ENCODE measurements at regions not wholly inside any gene's neighbourhood (a gene's known extent, or its start where the extent isn't known, plus 50 kb on each side); places are given as distances from the start of the nearest gene placed in this dataset.

DNA sequence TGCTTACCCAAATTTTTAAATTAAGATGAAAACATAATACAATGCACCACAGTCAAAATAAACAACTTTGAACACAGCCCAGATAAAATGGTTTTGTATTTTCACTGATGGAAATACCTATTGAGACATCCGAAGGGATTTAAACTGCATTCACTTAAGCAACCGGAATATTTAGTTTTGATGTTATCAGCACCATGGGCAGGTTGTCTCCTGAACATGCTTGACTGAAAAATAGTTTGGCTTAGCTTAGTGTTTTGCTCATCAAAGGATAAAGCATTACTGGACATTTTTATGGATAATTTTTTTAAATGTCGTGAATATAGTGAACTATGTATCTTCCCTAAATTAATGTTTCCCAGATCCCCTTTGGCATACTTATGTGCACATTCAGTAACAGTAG, 177.5 kb downstream of the GJA1 start:
- no peak overlapping the region for H3K4me3 ChIP-seq (ENCODE audit: low read length)
- H3K79me2 ChIP-seq (replicated peaks; ENCODE audit: insufficient read depth, low read length): no peaks in the 10 kb centered on the region
- no peaks in the 10 kb centered on the region for H3F3A ChIP-seq (ENCODE audit: insufficient read depth, low read length, poor library complexity, severe bottlenecking)
- H3K9me2 ChIP-seq (ENCODE audit: insufficient read depth, low read length): no peaks in the 10 kb centered on the region
- no peaks in the 10 kb centered on the region for H3K9me3 ChIP-seq (ENCODE audit: low read length)
- no peak for TF ChIP-seq EZH2 (IDR thresholded peaks at IDR 0.05; ENCODE audit: borderline replicate concordance, insufficient read depth, low read length, poor library complexity, severe bottlenecking)
- H3K4me2 ChIP-seq (ENCODE audit: low read length): no peak overlapping the region
- H4K20me1 ChIP-seq (ENCODE audit: insufficient read depth): no peaks in the 10 kb centered on the region
- no peaks in the 10 kb centered on the region for H3K36me3 ChIP-seq (ENCODE audit: insufficient read depth, low read length)
- no peak overlapping the region for H2AFZ ChIP-seq (ENCODE audit: low read depth, low read length)
- H3K27me3 ChIP-seq (ENCODE audit: insufficient read depth, low read depth, low read length): no peaks in the 10 kb centered on the region
- H3K9ac ChIP-seq (ENCODE audit: low read length): no peak overlapping the region
- no peak overlapping the region for H3K27ac ChIP-seq (ENCODE audit: low read length)

DNA sequence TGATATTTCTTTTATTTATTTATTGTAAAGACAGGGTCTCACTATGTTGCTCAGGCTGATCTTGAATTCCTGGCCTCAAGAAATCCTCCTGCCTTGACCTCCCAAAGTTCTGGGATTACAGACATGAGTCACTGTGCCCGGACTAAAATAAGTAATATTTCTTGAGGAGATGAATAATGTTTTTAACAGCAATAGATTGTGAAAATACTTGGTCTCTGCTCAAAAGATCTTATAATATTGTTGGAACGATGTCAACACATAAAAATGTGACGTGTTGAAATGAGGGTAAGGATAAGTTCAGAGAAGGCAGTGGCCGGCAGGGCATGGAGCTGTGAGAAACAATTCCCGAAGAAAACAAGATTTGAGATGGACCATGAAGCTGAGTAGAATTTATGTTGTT, 178.7 kb downstream of the GJA1 start:
- Histone ChIP-seq H2AFZ (ENCODE audit: low read depth, low read length) (no peak overlapping the region), H3K4me2 (ENCODE audit: low read length) (no peak overlapping the region), H3K27ac (ENCODE audit: low read length) (no peak overlapping the region), H3K36me3 (ENCODE audit: insufficient read depth, low read length) (no peaks in the 10 kb centered on the region), H3F3A (ENCODE audit: insufficient read depth, low read length, poor library complexity, severe bottlenecking) (no peaks in the 10 kb centered on the region), H3K9me2 (ENCODE audit: insufficient read depth, low read length) (no peaks in the 10 kb centered on the region), H3K9ac (ENCODE audit: low read length) (no peak overlapping the region), H3K27me3 (ENCODE audit: insufficient read depth, low read depth, low read length) (no peaks in the 10 kb centered on the region), H4K20me1 (ENCODE audit: insufficient read depth) (no peaks in the 10 kb centered on the region), H3K4me3 (ENCODE audit: low read length) (no peak overlapping the region), H3K9me3 (ENCODE audit: low read length) (no peaks in the 10 kb centered on the region), H3K79me2 (replicated peaks; ENCODE audit: insufficient read depth, low read length) (no peaks in the 10 kb centered on the region)
- TF ChIP-seq TAF1 (IDR thresholded peaks at IDR 0.05; ENCODE audit: low read depth): no peak
- TF ChIP-seq, protein P1, sequence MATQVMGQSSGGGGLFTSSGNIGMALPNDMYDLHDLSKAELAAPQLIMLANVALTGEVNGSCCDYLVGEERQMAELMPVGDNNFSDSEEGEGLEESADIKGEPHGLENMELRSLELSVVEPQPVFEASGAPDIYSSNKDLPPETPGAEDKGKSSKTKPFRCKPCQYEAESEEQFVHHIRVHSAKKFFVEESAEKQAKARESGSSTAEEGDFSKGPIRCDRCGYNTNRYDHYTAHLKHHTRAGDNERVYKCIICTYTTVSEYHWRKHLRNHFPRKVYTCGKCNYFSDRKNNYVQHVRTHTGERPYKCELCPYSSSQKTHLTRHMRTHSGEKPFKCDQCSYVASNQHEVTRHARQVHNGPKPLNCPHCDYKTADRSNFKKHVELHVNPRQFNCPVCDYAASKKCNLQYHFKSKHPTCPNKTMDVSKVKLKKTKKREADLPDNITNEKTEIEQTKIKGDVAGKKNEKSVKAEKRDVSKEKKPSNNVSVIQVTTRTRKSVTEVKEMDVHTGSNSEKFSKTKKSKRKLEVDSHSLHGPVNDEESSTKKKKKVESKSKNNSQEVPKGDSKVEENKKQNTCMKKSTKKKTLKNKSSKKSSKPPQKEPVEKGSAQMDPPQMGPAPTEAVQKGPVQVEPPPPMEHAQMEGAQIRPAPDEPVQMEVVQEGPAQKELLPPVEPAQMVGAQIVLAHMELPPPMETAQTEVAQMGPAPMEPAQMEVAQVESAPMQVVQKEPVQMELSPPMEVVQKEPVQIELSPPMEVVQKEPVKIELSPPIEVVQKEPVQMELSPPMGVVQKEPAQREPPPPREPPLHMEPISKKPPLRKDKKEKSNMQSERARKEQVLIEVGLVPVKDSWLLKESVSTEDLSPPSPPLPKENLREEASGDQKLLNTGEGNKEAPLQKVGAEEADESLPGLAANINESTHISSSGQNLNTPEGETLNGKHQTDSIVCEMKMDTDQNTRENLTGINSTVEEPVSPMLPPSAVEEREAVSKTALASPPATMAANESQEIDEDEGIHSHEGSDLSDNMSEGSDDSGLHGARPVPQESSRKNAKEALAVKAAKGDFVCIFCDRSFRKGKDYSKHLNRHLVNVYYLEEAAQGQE (IDR thresholded peaks at IDR 0.05; ENCODE audit: borderline replicate concordance): no peak
- TF ChIP-seq RAD21 (conservative IDR thresholded peaks at IDR 0.05): no peak
- no peak for TF ChIP-seq POLR2AphosphoS5 (IDR thresholded peaks at IDR 0.05)
- TF ChIP-seq MXI1 (conservative IDR thresholded peaks at IDR 0.05; ENCODE audit: poor library complexity, severe bottlenecking): no peak
- TF ChIP-seq EZH2 (IDR thresholded peaks at IDR 0.05; ENCODE audit: borderline replicate concordance, insufficient read depth, low read length, poor library complexity, severe bottlenecking): no peak
- TF ChIP-seq SMC3 (conservative IDR thresholded peaks at IDR 0.05; ENCODE audit: poor library complexity): no peak
- TF ChIP-seq EP300 (conservative IDR thresholded peaks at IDR 0.05; ENCODE audit: poor library complexity, severe bottlenecking): no peak
- TF ChIP-seq, protein P2, sequence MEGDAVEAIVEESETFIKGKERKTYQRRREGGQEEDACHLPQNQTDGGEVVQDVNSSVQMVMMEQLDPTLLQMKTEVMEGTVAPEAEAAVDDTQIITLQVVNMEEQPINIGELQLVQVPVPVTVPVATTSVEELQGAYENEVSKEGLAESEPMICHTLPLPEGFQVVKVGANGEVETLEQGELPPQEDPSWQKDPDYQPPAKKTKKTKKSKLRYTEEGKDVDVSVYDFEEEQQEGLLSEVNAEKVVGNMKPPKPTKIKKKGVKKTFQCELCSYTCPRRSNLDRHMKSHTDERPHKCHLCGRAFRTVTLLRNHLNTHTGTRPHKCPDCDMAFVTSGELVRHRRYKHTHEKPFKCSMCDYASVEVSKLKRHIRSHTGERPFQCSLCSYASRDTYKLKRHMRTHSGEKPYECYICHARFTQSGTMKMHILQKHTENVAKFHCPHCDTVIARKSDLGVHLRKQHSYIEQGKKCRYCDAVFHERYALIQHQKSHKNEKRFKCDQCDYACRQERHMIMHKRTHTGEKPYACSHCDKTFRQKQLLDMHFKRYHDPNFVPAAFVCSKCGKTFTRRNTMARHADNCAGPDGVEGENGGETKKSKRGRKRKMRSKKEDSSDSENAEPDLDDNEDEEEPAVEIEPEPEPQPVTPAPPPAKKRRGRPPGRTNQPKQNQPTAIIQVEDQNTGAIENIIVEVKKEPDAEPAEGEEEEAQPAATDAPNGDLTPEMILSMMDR (IDR thresholded peaks at IDR 0.05; ENCODE audit: poor library complexity, severe bottlenecking): no peak

DNA sequence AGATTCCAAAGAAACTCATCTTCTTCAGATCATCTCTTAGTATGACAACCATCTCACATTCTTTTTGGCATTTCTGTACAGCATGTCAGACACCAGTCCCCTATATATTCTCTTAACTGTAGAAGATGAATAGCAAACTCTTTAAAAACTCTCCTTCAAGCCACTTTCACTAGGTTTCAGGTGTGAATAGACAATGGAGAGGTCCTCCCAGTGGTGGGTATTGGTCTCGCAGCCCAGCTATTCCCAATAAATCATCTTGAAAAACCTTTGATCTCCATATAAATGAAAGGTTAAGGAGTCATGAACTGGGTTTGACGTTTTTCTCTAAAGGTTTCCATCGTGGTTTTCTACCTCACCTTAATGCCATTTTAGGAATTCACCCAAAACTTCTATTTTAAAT, 180.0 kb downstream of the GJA1 start:
- H3K9me2 ChIP-seq (ENCODE audit: insufficient read depth, low read length): no peaks in the 10 kb centered on the region
- H3K9ac ChIP-seq (ENCODE audit: low read length): no peak overlapping the region
- no peaks in the 10 kb centered on the region for H4K20me1 ChIP-seq (ENCODE audit: insufficient read depth)
- H3K36me3 ChIP-seq (ENCODE audit: insufficient read depth, low read length): no peaks in the 10 kb centered on the region
- no peak for TF ChIP-seq RAD21 (conservative IDR thresholded peaks at IDR 0.05)
- no peak for TF ChIP-seq TAF1 (IDR thresholded peaks at IDR 0.05; ENCODE audit: low read depth)
- no peak for TF ChIP-seq EP300 (conservative IDR thresholded peaks at IDR 0.05; ENCODE audit: poor library complexity, severe bottlenecking)
- no peak for TF ChIP-seq EZH2 (IDR thresholded peaks at IDR 0.05; ENCODE audit: borderline replicate concordance, insufficient read depth, low read length, poor library complexity, severe bottlenecking)
- TF ChIP-seq, protein P2 (IDR thresholded peaks at IDR 0.05; ENCODE audit: poor library complexity, severe bottlenecking): no peak
- no peak for TF ChIP-seq SMC3 (conservative IDR thresholded peaks at IDR 0.05; ENCODE audit: poor library complexity)
- TF ChIP-seq MXI1 (conservative IDR thresholded peaks at IDR 0.05; ENCODE audit: poor library complexity, severe bottlenecking): no peak
- no peak for TF ChIP-seq POLR2AphosphoS5 (IDR thresholded peaks at IDR 0.05)
- TF ChIP-seq, protein P1 (IDR thresholded peaks at IDR 0.05; ENCODE audit: borderline replicate concordance): no peak
- no peaks in the 10 kb centered on the region for H3K79me2 ChIP-seq (replicated peaks; ENCODE audit: insufficient read depth, low read length)
- H3F3A ChIP-seq (ENCODE audit: insufficient read depth, low read length, poor library complexity, severe bottlenecking): no peaks in the 10 kb centered on the region
- H3K9me3 ChIP-seq (ENCODE audit: low read length): no peaks in the 10 kb centered on the region
- no peak overlapping the region for H3K4me2 ChIP-seq (ENCODE audit: low read length)
- no peaks in the 10 kb centered on the region for H3K27me3 ChIP-seq (ENCODE audit: insufficient read depth, low read depth, low read length)
- H2AFZ ChIP-seq (ENCODE audit: low read depth, low read length): no peak overlapping the region
- H3K4me3 ChIP-seq (ENCODE audit: low read length): no peak overlapping the region
- no peak overlapping the region for H3K27ac ChIP-seq (ENCODE audit: low read length)
